Mammary epithelial cell (primary cell): ENCODE measurements at regions not wholly inside any gene's neighbourhood (a gene's known extent, or its start where the extent isn't known, plus 50 kb on each side); places are given as distances from the start of the nearest gene placed in this dataset.

Source experiments
- EZH2 ChIP-seq: IDR thresholded peaks from 2 replicates; pipeline ENCODE4 v1.6.1; 2012; ENCODE audit warnings: low read length, inconsistent platforms, borderline replicate concordance
- TF ChIP-seq, protein P1 (sequence below), 2 donors: IDR thresholded peaks in 1 of 2; conservative IDR thresholded peaks in 1 of 2; 2 replicates each; pipeline ENCODE4 v1.5.1; 2011 to 2012; ENCODE audit warnings: inconsistent platforms in 2 of 2, low read length in 2 of 2, mild to moderate bottlenecking in 2 of 2, control low read depth in 1 of 2, low read depth in 1 of 2; ENCODE audit not compliant: insufficient read depth in 1 of 2; ENCODE audit errors: extremely low read depth in 1 of 2

DNA sequence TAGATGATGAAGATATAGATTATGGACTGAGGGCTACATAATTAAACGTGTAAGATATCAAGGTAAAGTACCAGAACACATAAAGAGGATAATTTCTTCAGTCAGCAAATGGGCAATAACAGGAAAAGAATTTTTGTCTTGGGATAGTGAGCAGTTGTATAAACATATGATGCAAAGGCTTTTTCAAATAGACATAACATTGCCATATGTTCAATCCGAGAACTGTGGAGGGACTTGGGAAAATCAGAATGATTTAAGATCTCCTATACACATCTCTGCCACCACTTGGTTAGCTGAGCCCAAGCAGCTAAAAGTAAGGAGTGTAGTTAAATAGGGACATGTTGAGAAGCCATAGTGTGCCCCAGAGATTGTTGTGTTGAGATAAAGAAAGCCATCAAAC, 287.6 kb upstream of the ZNF521 start:
- TF ChIP-seq, protein P1, sequence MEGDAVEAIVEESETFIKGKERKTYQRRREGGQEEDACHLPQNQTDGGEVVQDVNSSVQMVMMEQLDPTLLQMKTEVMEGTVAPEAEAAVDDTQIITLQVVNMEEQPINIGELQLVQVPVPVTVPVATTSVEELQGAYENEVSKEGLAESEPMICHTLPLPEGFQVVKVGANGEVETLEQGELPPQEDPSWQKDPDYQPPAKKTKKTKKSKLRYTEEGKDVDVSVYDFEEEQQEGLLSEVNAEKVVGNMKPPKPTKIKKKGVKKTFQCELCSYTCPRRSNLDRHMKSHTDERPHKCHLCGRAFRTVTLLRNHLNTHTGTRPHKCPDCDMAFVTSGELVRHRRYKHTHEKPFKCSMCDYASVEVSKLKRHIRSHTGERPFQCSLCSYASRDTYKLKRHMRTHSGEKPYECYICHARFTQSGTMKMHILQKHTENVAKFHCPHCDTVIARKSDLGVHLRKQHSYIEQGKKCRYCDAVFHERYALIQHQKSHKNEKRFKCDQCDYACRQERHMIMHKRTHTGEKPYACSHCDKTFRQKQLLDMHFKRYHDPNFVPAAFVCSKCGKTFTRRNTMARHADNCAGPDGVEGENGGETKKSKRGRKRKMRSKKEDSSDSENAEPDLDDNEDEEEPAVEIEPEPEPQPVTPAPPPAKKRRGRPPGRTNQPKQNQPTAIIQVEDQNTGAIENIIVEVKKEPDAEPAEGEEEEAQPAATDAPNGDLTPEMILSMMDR (conservative IDR thresholded peaks at IDR 0.05 in 1 of 2, IDR thresholded peaks at IDR 0.05 in 1 of 2; ENCODE audit: extremely low read depth in 1 of 2, insufficient read depth in 1 of 2, low read depth in 1 of 2, low read length in 2 of 2): no peak
- no peak for TF ChIP-seq EZH2
